H1 (cell line): ENCODE measurements at regions not wholly inside any gene's neighbourhood (a gene's known extent, or its start where the extent isn't known, plus 50 kb on each side); places are given as distances from the start of the nearest gene placed in this dataset.

Experiments used
- CEBPB ChIP-seq: IDR thresholded peaks from 2 replicates; pipeline ENCODE4 v1.6.1; 2012; ENCODE audit warnings: low read depth, low read length
- FOSL1 ChIP-seq: IDR thresholded peaks from 2 replicates; pipeline ENCODE4 v1.6.1; 2011; ENCODE audit warnings: mild to moderate bottlenecking, low read depth, low read length, moderate library complexity; ENCODE audit not compliant: insufficient read depth

DNA sequence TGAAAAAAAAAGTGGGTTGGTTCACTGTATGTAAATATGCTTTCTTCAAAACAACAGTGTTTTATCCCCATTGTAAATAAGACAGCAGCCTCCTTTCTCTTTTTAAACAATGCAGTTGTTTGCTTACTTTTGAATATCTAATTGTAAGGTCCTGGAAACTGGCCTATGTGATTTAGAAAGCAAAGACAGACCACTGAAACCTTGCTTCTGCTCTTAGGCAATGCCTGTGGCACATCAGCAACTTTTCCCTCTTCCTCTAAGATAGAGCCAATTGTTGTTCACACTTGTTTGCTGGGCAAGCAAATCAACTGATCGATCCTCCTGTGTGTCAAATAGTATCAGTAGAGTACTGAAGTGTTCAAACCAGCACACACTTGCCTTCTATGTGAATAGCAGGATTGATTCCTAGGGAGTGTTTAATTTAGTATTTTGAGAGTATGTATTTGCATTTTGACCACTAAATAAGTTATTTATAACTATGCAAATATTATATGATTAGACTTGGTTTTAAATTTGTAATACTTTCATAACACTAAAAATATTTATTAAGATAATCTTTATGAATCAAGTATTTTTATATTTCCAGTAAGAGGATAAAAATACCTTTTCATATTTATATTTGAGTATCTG lies 55.4 kb upstream of the GRPR start (continued):
- no peak for TF ChIP-seq CEBPB
- TF ChIP-seq FOSL1, result no peak
